IMR-90 (cell line): ENCODE measurements at regions not wholly inside any gene's neighbourhood (a gene's known extent, or its start where the extent isn't known, plus 50 kb on each side); places are given as distances from the start of the nearest gene placed in this dataset.

Source experiments
- ATAC-seq: fragments of 200-7000 bp; cut with Tn5 transposase; 2 replicates; pipeline ENCODE4 v1.9.1; 2020; ENCODE audit warnings: low read depth, mild to moderate bottlenecking, moderate library complexity
- BruUV-seq: library from RNA; stranded (reverse); fragments of 400-500 nt; replicated peaks from 2 replicates; lab custom pipeline; 2021; lab: Mats Ljungman, UMichigan
- CTCF ChIA-PET: fragments of 300-600 bp; formaldehyde crosslinking; extraction: SDS; loops from one replicate; lab custom pipeline; 2021; ENCODE audit warnings: antibody characterized with exemption; lab: Yijun Ruan, JAX
- POLR2A ChIA-PET: fragments of 300-600 bp; sonication (Branson Sonifier 250); formaldehyde crosslinking; loops from one replicate; lab custom pipeline; 2022; ENCODE audit warnings: antibody characterized with exemption; ENCODE audit not compliant: unreplicated experiment; lab: Charles Lee
- DNase-seq: peaks from one replicate; pipeline ENCODE4 v3.0.0; 2013
- H2AFZ ChIP-seq: replicated peaks from 2 replicates; pipeline ENCODE3; 2013; ENCODE audit warnings: low read length, mild to moderate bottlenecking; ENCODE audit not compliant: poor library complexity
- H2AK5ac ChIP-seq: 2 replicates; pipeline ENCODE4 v1.6.1; 2013; ENCODE audit warnings: low read depth, low read length, inconsistent platforms
- H2AK9ac ChIP-seq: replicated peaks from 2 replicates; pipeline ENCODE3; 2013; ENCODE audit warnings: mild to moderate bottlenecking, low read depth, low read length, moderate library complexity; ENCODE audit not compliant: poor library complexity
- H2BK120ac ChIP-seq: 2 replicates; pipeline ENCODE4 v1.6.1; 2013; ENCODE audit warnings: low read depth, low read length, inconsistent platforms
- H2BK15ac ChIP-seq: 3 replicates; pipeline ENCODE4 v1.6.1; 2013; ENCODE audit warnings: low read depth, low read length, inconsistent platforms
- H2BK20ac ChIP-seq: 2 replicates; pipeline ENCODE4 v1.6.1; 2013; ENCODE audit warnings: low read depth, mild to moderate bottlenecking, inconsistent platforms, low read length, moderate library complexity
- H2BK5ac ChIP-seq: 2 replicates; pipeline ENCODE4 v1.6.1; 2013; ENCODE audit warnings: mild to moderate bottlenecking, low read depth, low read length, inconsistent platforms; ENCODE audit not compliant: poor library complexity, severe bottlenecking
- H3K14ac ChIP-seq: replicated peaks from 2 replicates; pipeline ENCODE4 v1.6.1; 2013; ENCODE audit warnings: low read depth, low read length, inconsistent platforms
- H3K18ac ChIP-seq: 2 replicates; pipeline ENCODE4 v1.6.1; 2013; ENCODE audit warnings: low read depth, low read length, control low read depth
- H3K23ac ChIP-seq: 2 replicates; pipeline ENCODE4 v1.6.1; 2013; ENCODE audit warnings: low read depth, low read length, inconsistent platforms
- H3K27ac ChIP-seq: 2 replicates; pipeline ENCODE4 v1.5.1; 2013; ENCODE audit warnings: mild to moderate bottlenecking, control low read depth, low read length; ENCODE audit not compliant: insufficient read depth
- H3K27me3 ChIP-seq: 2 replicates; pipeline ENCODE4 v1.6.1; 2013; ENCODE audit warnings: low read length; ENCODE audit not compliant: control insufficient read depth, insufficient read depth
- H3K36me3 ChIP-seq: 2 replicates; pipeline ENCODE4 v1.6.1; 2013; ENCODE audit warnings: low read length, mixed read lengths; ENCODE audit not compliant: control insufficient read depth, insufficient read depth
- H3K4ac ChIP-seq: 2 replicates; pipeline ENCODE4 v1.6.1; 2013; ENCODE audit warnings: low read depth, low read length, inconsistent platforms
- H3K4me1 ChIP-seq: 2 replicates; pipeline ENCODE4 v1.6.1; 2013; ENCODE audit warnings: low read length, mixed read lengths; ENCODE audit not compliant: control insufficient read depth, insufficient read depth
- H3K4me2 ChIP-seq: 2 replicates; pipeline ENCODE4 v1.6.1; 2013; ENCODE audit warnings: low read depth, mild to moderate bottlenecking, control low read depth, low read length, moderate library complexity
- H3K4me3 ChIP-seq: 2 replicates; pipeline ENCODE4 v1.5.1; 2013; ENCODE audit warnings: low read depth, mild to moderate bottlenecking, control low read depth, low read length, moderate library complexity; ENCODE audit not compliant: insufficient read depth
- H3K56ac ChIP-seq: 2 replicates; pipeline ENCODE4 v1.6.1; 2013; ENCODE audit warnings: low read length, inconsistent platforms; ENCODE audit not compliant: insufficient read depth; ENCODE audit errors: extremely low read depth
- H3K79me1 ChIP-seq, 2 experiments: 2 replicates each; pipeline ENCODE4 v1.6.1; 2013; ENCODE audit warnings: low read length in 2 of 2, inconsistent platforms in 1 of 2, low read depth in 1 of 2
- H3K9ac ChIP-seq: 2 replicates; pipeline ENCODE4 v1.6.1; 2013; ENCODE audit warnings: low read depth, low read length, control low read depth
- H3K9me1 ChIP-seq: 2 replicates; pipeline ENCODE4 v1.6.1; 2013; ENCODE audit warnings: low read length, inconsistent platforms; ENCODE audit not compliant: insufficient read depth
- H3K9me3 ChIP-seq: 2 replicates; pipeline ENCODE4 v1.6.1; 2013; ENCODE audit warnings: low read length; ENCODE audit not compliant: control insufficient read depth, insufficient read depth
- H4K20me1 ChIP-seq: 2 replicates; pipeline ENCODE4 v1.6.1; 2013; ENCODE audit warnings: low read length, inconsistent platforms; ENCODE audit not compliant: insufficient read depth
- H4K5ac ChIP-seq: 2 replicates; pipeline ENCODE4 v1.6.1; 2013; ENCODE audit warnings: mild to moderate bottlenecking, low read depth, low read length, control low read depth
- H4K8ac ChIP-seq, 2 experiments: 2 replicates each; pipeline ENCODE4 v1.6.1; 2013; ENCODE audit warnings: low read depth in 2 of 2, low read length in 2 of 2, control low read depth in 1 of 2, inconsistent platforms in 1 of 2
- H4K91ac ChIP-seq: 2 replicates; pipeline ENCODE4 v1.6.1; 2013; ENCODE audit warnings: low read depth, low read length, inconsistent platforms; ENCODE audit not compliant: insufficient read depth
- CEBPB ChIP-seq: IDR thresholded peaks from 2 replicates; pipeline ENCODE4 v1.6.1; 2012; ENCODE audit warnings: low read depth, low read length, improper control_type of control experiment
- RCOR1 ChIP-seq: IDR thresholded peaks from 2 replicates; pipeline ENCODE4 v1.6.1; 2012; ENCODE audit warnings: mild to moderate bottlenecking, low read length, improper control_type of control experiment; ENCODE audit not compliant: insufficient replicate concordance
- WGBS, 2 experiments: methylation state at CpG; one replicate each; pipeline versions ENCODE4 v1.1.5 to v1.1.7; 2013; ENCODE audit warnings: missing lambda C conversion rate in 2 of 2; ENCODE audit not compliant: insufficient read length in 1 of 2; ENCODE audit errors: extremely low coverage in 2 of 2; 5-methylcytosine and 5-hydroxymethylcytosine counted together
- dilution Hi-C: fragments of 300-500 bp; cut with HindIII; formaldehyde crosslinking; loops from one replicate; pipeline ENCODE4 v1.14.3; 2018; ENCODE audit warnings: low sequenced_read_pairs; ENCODE audit not compliant: unreplicated experiment
- in situ Hi-C: fragments of 300-500 bp; cut with MboI; formaldehyde crosslinking; loops from 3 replicates; pipeline ENCODE4 v1.14.3; 2019; ENCODE audit warnings: low sequenced_read_pairs, inconsistent platforms, mixed read lengths
- intact Hi-C: fragments of 100-400 bp; cut with micrococcal nuclease; formaldehyde crosslinking; loops from 2 replicates; pipeline ENCODE4 v1.10.0; 2022

DNA sequence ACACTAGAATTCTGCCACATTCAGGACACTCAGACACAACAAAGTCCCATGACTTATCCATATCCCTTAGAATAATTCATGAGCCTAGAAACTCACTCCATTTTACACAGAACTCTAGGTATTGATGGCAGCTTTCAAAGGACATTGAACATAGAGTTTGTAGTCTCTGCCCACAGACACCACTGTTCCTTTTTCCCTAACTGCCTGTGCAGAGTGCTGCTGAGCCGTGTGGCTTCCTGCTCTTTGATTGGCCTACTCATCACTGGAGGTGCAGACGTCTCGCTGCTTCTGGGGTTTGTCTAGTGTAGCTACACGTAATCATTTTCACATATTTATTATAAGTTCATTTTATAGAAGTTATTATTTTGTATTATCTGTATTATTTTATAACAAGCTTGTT, 407.6 kb downstream of the PREX1 start:
- H2BK20ac ChIP-seq, result no peak overlapping the region
- H3K9me3 ChIP-seq, result no peaks in the 10 kb centered on the region
- H2BK120ac ChIP-seq, result no peak overlapping the region
- no peak overlapping the region for H2AFZ ChIP-seq
- no peak overlapping the region for H3K14ac ChIP-seq
- no peaks in the 10 kb centered on the region for H3K79me1 ChIP-seq
- intact Hi-C loops, result no loop called here
- H3K56ac ChIP-seq, result no peak overlapping the region
- no peaks in the 10 kb centered on the region for H3K36me3 ChIP-seq
- H3K9me1 ChIP-seq, result no peaks in the 10 kb centered on the region
- no peak overlapping the region for H2BK5ac ChIP-seq
- ChIA-PET POLR2A (no interaction called here), CTCF (no interaction called here)
- H3K9ac ChIP-seq, result no peak overlapping the region
- H4K91ac ChIP-seq, result no peak overlapping the region
- dilution Hi-C loops, result no loop called here
- no peak overlapping the region for H3K18ac ChIP-seq
- H2AK9ac ChIP-seq, result no peak overlapping the region
- no peak overlapping the region for H2BK15ac ChIP-seq
- H4K8ac ChIP-seq, result no peak overlapping the region
- H3K4me1 ChIP-seq, result no peaks in the 10 kb centered on the region
- no TSS peak for BruUV-seq
- in situ Hi-C loops, result no loop called here
- H4K20me1 ChIP-seq, result no peaks in the 10 kb centered on the region
- no CpG with 5 or more reads among the region's 4 CpGs for WGBS, 2 experiments
- no peak overlapping the region for H4K5ac ChIP-seq
- no peak overlapping the region for H3K4me3 ChIP-seq
- H3K4ac ChIP-seq, result no peak overlapping the region
- H3K4me2 ChIP-seq, result no peak overlapping the region
- no peak overlapping the region for H3K23ac ChIP-seq
- no peak overlapping the region for H3K27ac ChIP-seq
- H2AK5ac ChIP-seq, result no peak overlapping the region
- no peak for ATAC-seq
- H3K27me3 ChIP-seq, result no peaks in the 10 kb centered on the region
- no peak for TF ChIP-seq RCOR1
- no peak for TF ChIP-seq CEBPB
- DNase-seq, result no peak
